ENCODE measurements at regions not wholly inside any gene's neighbourhood (a gene's known extent, or its start where the extent isn't known, plus 50 kb on each side); places are given as distances from the start of the nearest gene placed in this dataset.

DNA sequence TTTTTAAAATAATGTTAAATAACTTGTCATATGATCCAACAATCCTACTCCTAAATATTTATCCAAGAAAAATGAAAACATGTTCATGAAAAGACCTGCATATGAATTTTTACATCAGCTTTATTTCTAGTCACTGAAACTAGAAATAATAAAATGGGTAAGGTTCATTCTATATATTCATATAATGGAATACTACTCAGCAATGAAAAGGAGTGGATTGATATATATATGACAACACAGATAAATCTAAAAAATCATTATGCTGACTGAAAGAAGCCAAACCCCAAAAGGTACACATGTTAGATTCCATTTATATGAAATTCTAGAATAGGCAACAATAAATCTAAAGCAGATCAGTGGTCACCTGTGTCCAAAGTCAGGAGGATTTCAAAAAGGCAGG is 84.9 kb upstream of the PCBD1 start:
- DNase-seq, result no peak
- peaks cover 7% of the 10 kb centered on the region for H3K27me3 ChIP-seq (ENCODE audit: control insufficient read depth, insufficient read depth, low read length)
- H3K36me3 ChIP-seq (ENCODE audit: control insufficient read depth, insufficient read depth, low read length), result no peaks in the 10 kb centered on the region
- no peak overlapping the region for H3K27ac ChIP-seq (ENCODE audit: low read length)
- Mint-ChIP-seq H3K27me3 (ENCODE audit: low read depth in 2 of 2) (peaks cover 15 to 64% of the 10 kb centered on the region in 2 donors), H3K4me3 (no peak overlapping the region), H3K4me1 (no peaks in the 10 kb centered on the region), H3K27ac (no peak overlapping the region), H3K36me3 (peaks cover 11% of the 10 kb centered on the region), H3K9me3 (no peaks in the 10 kb centered on the region)
- no peak for ATAC-seq
- H3K4me3 ChIP-seq (ENCODE audit: low read length), result no peak overlapping the region
- no peaks in the 10 kb centered on the region for H3K9me3 ChIP-seq (ENCODE audit: control insufficient read depth, insufficient read depth, low read length)
- H3K4me1 ChIP-seq (ENCODE audit: control insufficient read depth, insufficient read depth, low read length), result no peaks in the 10 kb centered on the region
- TF ChIP-seq, protein P1, sequence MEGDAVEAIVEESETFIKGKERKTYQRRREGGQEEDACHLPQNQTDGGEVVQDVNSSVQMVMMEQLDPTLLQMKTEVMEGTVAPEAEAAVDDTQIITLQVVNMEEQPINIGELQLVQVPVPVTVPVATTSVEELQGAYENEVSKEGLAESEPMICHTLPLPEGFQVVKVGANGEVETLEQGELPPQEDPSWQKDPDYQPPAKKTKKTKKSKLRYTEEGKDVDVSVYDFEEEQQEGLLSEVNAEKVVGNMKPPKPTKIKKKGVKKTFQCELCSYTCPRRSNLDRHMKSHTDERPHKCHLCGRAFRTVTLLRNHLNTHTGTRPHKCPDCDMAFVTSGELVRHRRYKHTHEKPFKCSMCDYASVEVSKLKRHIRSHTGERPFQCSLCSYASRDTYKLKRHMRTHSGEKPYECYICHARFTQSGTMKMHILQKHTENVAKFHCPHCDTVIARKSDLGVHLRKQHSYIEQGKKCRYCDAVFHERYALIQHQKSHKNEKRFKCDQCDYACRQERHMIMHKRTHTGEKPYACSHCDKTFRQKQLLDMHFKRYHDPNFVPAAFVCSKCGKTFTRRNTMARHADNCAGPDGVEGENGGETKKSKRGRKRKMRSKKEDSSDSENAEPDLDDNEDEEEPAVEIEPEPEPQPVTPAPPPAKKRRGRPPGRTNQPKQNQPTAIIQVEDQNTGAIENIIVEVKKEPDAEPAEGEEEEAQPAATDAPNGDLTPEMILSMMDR (IDR thresholded peaks at IDR 0.05), result no peak
- intact Hi-C loops (cut with micrococcal nuclease), result no loop called here

- no peaks in the 10 kb centered on the region for H3K9me3 ChIP-seq (ENCODE audit: control insufficient read depth, insufficient read depth, low read length)
- H3K27ac ChIP-seq (ENCODE audit: low read length), result no peak overlapping the region
- Mint-ChIP-seq H3K4me3 (no peak overlapping the region), H3K36me3 (peaks cover 11% of the 10 kb centered on the region), H3K27ac (no peak overlapping the region), H3K4me1 (no peaks in the 10 kb centered on the region), H3K27me3 (ENCODE audit: low read depth in 2 of 2) (peaks cover 15 to 58% of the 10 kb centered on the region in 2 donors), H3K9me3 (no peaks in the 10 kb centered on the region)
- intact Hi-C loops (cut with micrococcal nuclease), result no loop called here
- H3K4me3 ChIP-seq (ENCODE audit: low read length), result no peak overlapping the region
- no peak for DNase-seq
- 63% methylated on average over 5 of the region's 5 CpGs for WGBS (ENCODE audit: insufficient coverage)
- H3K27me3 ChIP-seq (ENCODE audit: control insufficient read depth, insufficient read depth, low read length), result peaks cover 7% of the 10 kb centered on the region
- TF ChIP-seq, protein P1 (IDR thresholded peaks at IDR 0.05), result no peak
- no peaks in the 10 kb centered on the region for H3K4me1 ChIP-seq (ENCODE audit: control insufficient read depth, insufficient read depth, low read length)
- no peak for ATAC-seq
- H3K36me3 ChIP-seq (ENCODE audit: control insufficient read depth, insufficient read depth, low read length), result no peaks in the 10 kb centered on the region
Observed at GRCh38 chr10:70974351-70974901, 86.1 kb upstream of the PCBD1 start.

DNA sequence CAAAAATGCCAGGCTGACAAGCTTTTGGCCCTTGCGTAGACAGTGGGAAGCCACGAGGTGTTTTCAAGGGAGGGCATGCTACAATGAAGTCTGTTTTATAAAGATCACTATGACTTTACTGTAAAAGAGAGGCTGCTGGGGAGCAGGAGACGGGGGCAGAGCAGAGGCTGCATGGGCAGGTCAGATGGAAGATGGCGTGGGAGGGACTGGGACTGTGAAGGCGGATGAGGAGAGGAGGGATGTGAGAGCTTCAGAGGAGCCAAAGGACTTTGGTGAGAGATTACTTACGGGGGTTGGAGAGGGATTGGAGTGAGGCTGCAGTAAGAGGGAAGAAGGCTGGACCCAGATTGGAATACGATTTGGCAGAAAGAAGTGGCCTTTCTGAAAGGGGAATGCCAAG is 86.6 kb upstream of the PCBD1 start:
- Mint-ChIP-seq H3K9me3 (no peaks in the 10 kb centered on the region), H3K27me3 (ENCODE audit: low read depth in 2 of 2) (peaks cover 15 to 58% of the 10 kb centered on the region in 2 donors), H3K36me3 (peaks cover 11% of the 10 kb centered on the region), H3K27ac (no peak overlapping the region), H3K4me1 (no peaks in the 10 kb centered on the region), H3K4me3 (no peak overlapping the region)
- WGBS (ENCODE audit: insufficient coverage), result 89% methylated on average over 7 of the region's 7 CpGs
- intact Hi-C loops (cut with micrococcal nuclease), result no loop called here
- no peak overlapping the region for H3K27ac ChIP-seq (ENCODE audit: low read length)
- H3K36me3 ChIP-seq (ENCODE audit: control insufficient read depth, insufficient read depth, low read length), result no peaks in the 10 kb centered on the region
- TF ChIP-seq, protein P1 (IDR thresholded peaks at IDR 0.05), result no peak
- H3K9me3 ChIP-seq (ENCODE audit: control insufficient read depth, insufficient read depth, low read length), result no peaks in the 10 kb centered on the region
- no peak overlapping the region for H3K4me3 ChIP-seq (ENCODE audit: low read length)
- no peak for DNase-seq
- H3K27me3 ChIP-seq (ENCODE audit: control insufficient read depth, insufficient read depth, low read length), result peaks cover 7% of the 10 kb centered on the region
- no peak for ATAC-seq
- H3K4me1 ChIP-seq (ENCODE audit: control insufficient read depth, insufficient read depth, low read length), result no peaks in the 10 kb centered on the region

DNA sequence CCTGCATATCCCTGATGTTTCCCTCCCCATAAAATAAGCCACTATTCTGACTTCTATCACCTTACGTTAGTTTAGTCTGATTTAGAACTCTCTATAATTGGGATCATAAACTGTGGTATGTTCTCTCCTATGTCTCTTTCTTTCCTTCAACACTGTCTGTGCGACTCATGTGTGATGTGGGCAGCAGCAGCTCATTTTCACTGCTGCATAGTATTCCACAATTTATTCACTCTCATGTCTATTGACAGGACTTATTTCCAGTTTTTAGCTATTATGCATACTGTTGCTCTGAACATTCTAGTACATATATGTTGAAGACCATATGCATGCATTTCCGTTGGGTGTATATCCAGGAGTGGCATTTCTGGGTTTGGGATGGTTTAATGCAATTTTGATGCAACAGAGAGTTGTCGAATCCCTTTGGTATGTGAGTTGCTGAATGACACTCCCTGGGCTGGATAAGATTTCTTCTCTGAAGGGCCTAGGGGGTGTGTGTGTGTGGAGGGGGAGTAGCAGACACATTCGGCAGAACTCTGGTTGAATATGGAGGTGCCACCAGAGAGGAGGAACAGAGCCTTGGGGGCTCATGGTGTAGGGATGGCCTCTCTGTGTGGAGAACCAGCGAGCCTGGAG is 87.8 kb upstream of the PCBD1 start:
- 86% methylated on average over 6 of the region's 6 CpGs for WGBS (ENCODE audit: insufficient coverage)
- peaks cover 2% of the 10 kb centered on the region for H3K4me1 ChIP-seq (ENCODE audit: control insufficient read depth, insufficient read depth, low read length)
- ATAC-seq (no peak), DNase-seq (no peak)
- no peak overlapping the region for H3K27ac ChIP-seq (ENCODE audit: low read length)
- Mint-ChIP-seq H3K36me3 (peaks cover 8% of the 10 kb centered on the region), H3K27me3 (ENCODE audit: low read depth in 2 of 2) (peaks cover 7 to 49% of the 10 kb centered on the region in 2 donors), H3K4me1 (peaks cover 0 to under 1% of the 10 kb centered on the region in 2 donors), H3K27ac (no peak overlapping the region), H3K4me3 (no peak overlapping the region), H3K9me3 (no peaks in the 10 kb centered on the region)
- no peaks in the 10 kb centered on the region for H3K36me3 ChIP-seq (ENCODE audit: control insufficient read depth, insufficient read depth, low read length)
- H3K9me3 ChIP-seq (ENCODE audit: control insufficient read depth, insufficient read depth, low read length), result no peaks in the 10 kb centered on the region
- intact Hi-C loops (cut with micrococcal nuclease), result no loop called here
- H3K4me3 ChIP-seq (ENCODE audit: low read length), result no peak overlapping the region
- TF ChIP-seq, protein P1 (IDR thresholded peaks at IDR 0.05), result no peak
- peaks cover 5% of the 10 kb centered on the region for H3K27me3 ChIP-seq (ENCODE audit: control insufficient read depth, insufficient read depth, low read length)
